Large intestine (tissue), 3 donors: ENCODE measurements at regions not wholly inside any gene's neighbourhood (a gene's known extent, or its start where the extent isn't known, plus 50 kb on each side); places are given as distances from the start of the nearest gene placed in this dataset.
A peak's percentile ranks its signal among the peaks of the same experiment; 100 is the strongest.

Source experiments
- DNase-seq, 2 donors: peaks; one replicate each; pipeline versions ENCODE4 v3.0.0 to v3.0.0-alpha.2; 2013
- H3K27ac ChIP-seq: one replicate; pipeline ENCODE4 v1.5.1; 2013; ENCODE audit warnings: low read length
- H3K27me3 ChIP-seq: 2 replicates; pipeline ENCODE4 v1.6.1; 2013; ENCODE audit warnings: low read length; ENCODE audit not compliant: control insufficient read depth, insufficient read depth
- H3K36me3 ChIP-seq: 2 replicates; pipeline ENCODE4 v1.6.1; 2013; ENCODE audit warnings: low read length; ENCODE audit not compliant: control insufficient read depth, insufficient read depth
- H3K4me1 ChIP-seq: one replicate; pipeline ENCODE4 v1.6.1; 2013; ENCODE audit warnings: low read length; ENCODE audit not compliant: control insufficient read depth, insufficient read depth
- H3K4me3 ChIP-seq: one replicate; pipeline ENCODE4 v1.5.1; 2013; ENCODE audit warnings: low read length
- H3K9me3 ChIP-seq: one replicate; pipeline ENCODE4 v1.6.1; 2013; ENCODE audit warnings: mild to moderate bottlenecking, low read depth, low read length, moderate library complexity; ENCODE audit not compliant: control insufficient read depth
- WGBS: methylation state at CpG from one replicate; pipeline ENCODE4 v1.1.5; 2013; ENCODE audit warnings: low lambda C conversion rate; ENCODE audit not compliant: insufficient coverage; 5-methylcytosine and 5-hydroxymethylcytosine counted together

DNA sequence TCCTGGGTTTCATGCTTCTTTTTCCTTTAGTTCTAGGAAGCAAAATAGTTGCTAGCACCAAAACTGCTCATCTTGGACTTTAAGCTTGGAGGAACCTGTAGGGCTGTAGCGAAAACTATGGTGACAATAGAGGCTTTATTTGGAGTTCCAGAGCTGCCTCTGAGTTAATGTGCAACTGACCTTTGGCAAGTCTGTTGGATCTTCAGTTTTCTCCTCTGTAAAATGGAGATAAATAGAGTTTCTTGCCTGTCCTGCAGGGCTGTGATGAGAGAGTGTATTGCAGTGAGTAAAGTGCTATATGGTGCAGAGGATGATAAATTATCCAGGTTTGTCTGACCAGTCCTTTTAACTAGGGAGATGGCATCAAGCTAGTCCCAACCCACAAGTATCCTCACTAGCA lies 417.0 kb downstream of the MAN2A1 start:
- Histone ChIP-seq H3K27me3 (no peaks in the 10 kb centered on the region), H3K9me3 (peaks cover 3% of the 10 kb centered on the region), H3K4me1 (peaks cover 6% of the 10 kb centered on the region), H3K27ac (no peak overlapping the region), H3K36me3 (no peaks in the 10 kb centered on the region), H3K4me3 (no peak overlapping the region)
- DNase-seq: peak in 1 of 2 donors; percentile 42
- no CpG with 5 or more reads among the region's 1 CpG for WGBS

DNA sequence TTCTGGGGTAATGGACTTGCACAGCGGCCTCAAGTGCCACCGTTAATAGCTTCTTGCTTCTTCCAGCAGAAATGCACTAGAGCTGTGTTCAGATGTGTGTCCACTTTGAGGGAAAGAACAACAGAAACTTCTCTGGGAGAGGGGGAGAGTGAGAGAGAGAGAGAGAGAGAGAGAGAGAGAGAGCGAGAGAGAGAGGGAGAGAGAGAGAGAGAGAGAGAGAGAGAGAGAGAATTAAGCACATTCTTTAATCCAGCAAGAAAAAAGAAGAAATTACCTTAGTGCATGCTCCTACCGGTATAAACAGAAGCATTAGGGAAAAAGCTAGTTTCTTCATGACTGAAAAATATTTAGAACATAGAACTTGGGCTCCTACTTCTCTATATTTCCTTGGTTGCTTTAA lies 418.8 kb downstream of the MAN2A1 start:
- no peaks in the 10 kb centered on the region for H3K27me3 ChIP-seq
- H3K4me1 ChIP-seq: peaks cover 6% of the 10 kb centered on the region
- DNase-seq: no peak
- H3K27ac ChIP-seq: no peak overlapping the region
- WGBS: 100% methylated on average over 1 of the region's 4 CpGs
- H3K9me3 ChIP-seq: peaks cover 3% of the 10 kb centered on the region
- no peak overlapping the region for H3K4me3 ChIP-seq
- H3K36me3 ChIP-seq: no peaks in the 10 kb centered on the region

GRCh38 chr5:110109667-110110066 lies 419.9 kb downstream of the MAN2A1 start:
- no peaks in the 10 kb centered on the region for H3K27me3 ChIP-seq
- H3K9me3 ChIP-seq: peaks cover 3% of the 10 kb centered on the region
- peaks cover 6% of the 10 kb centered on the region for H3K4me1 ChIP-seq
- WGBS: no CpG with 5 or more reads among the region's 3 CpGs
- DNase-seq: no peak
- H3K4me3 ChIP-seq: no peak overlapping the region
- no peaks in the 10 kb centered on the region for H3K36me3 ChIP-seq
- no peak overlapping the region for H3K27ac ChIP-seq

- H3K27me3 ChIP-seq: no peaks in the 10 kb centered on the region
- no peak overlapping the region for H3K27ac ChIP-seq
- no peak for DNase-seq
- H3K36me3 ChIP-seq: no peaks in the 10 kb centered on the region
- H3K9me3 ChIP-seq: peaks cover 3% of the 10 kb centered on the region
- H3K4me3 ChIP-seq: no peak overlapping the region
- H3K4me1 ChIP-seq: peaks cover under 1% of the 10 kb centered on the region
Observed at GRCh38 chr5:110112348-110112747, 422.6 kb downstream of the MAN2A1 start.

- Histone ChIP-seq H3K27me3 (no peaks in the 10 kb centered on the region), H3K4me3 (no peak overlapping the region), H3K4me1 (no peaks in the 10 kb centered on the region), H3K36me3 (no peaks in the 10 kb centered on the region), H3K9me3 (peaks cover 5% of the 10 kb centered on the region), H3K27ac (no peak overlapping the region)
- WGBS: no CpG with 5 or more reads among the region's 3 CpGs
- DNase-seq: no peak
Observed at GRCh38 chr5:110115503-110115902, 425.8 kb downstream of the MAN2A1 start.

DNA sequence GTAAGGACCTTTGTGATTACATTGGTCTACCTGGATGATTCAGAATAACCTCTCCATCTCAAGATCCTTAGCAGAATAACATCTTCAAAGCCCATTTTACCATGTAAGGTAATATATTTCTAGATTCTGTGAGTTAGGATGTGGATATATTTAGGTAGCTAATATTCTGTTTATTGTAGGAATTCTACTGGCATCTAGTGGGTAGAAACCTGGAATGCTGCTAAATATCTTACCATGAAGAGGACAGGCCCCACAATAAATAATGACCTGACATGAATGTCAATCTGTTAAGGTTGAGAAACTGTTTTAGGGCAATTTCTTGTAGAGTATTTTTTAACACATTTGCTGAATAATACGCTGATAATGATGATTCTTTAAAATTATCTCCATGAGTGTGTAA lies 426.8 kb downstream of the MAN2A1 start:
- Histone ChIP-seq H3K4me1 (no peaks in the 10 kb centered on the region), H3K9me3 (peaks cover 5% of the 10 kb centered on the region), H3K27me3 (no peaks in the 10 kb centered on the region), H3K36me3 (no peaks in the 10 kb centered on the region), H3K27ac (no peak overlapping the region), H3K4me3 (no peak overlapping the region)
- WGBS: 92% methylated on average over 1 of the region's 1 CpG
- no peak for DNase-seq

- DNase-seq: no peak
- H3K9me3 ChIP-seq: no peaks in the 10 kb centered on the region
- H3K4me3 ChIP-seq: no peak overlapping the region
- no peaks in the 10 kb centered on the region for H3K4me1 ChIP-seq
- no CpG with 5 or more reads among the region's 11 CpGs for WGBS
- H3K27me3 ChIP-seq: no peaks in the 10 kb centered on the region
- no peaks in the 10 kb centered on the region for H3K36me3 ChIP-seq
- H3K27ac ChIP-seq: no peak overlapping the region
Observed at GRCh38 chr5:110134963-110135935, 445.5 kb downstream of the MAN2A1 start.

DNA sequence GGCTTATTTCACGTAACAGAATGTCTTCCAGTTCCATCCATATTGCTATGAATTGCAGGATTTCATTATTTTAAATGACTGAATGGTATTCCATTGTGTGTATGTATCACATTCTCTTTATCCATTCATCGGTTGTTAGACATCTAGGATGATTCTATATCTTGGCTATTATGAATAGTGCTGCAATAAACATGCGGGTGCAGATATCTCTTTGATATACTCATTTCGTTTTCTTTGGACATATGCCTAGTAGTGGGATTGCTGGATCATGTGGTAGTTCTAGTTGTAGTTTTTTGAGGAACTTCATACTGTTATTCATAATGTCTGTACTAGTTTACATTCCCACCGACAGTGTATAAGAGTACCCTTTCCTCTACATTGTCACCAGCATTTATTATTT lies 460.5 kb downstream of the MAN2A1 start:
- Histone ChIP-seq H3K4me3 (no peak overlapping the region), H3K9me3 (no peaks in the 10 kb centered on the region), H3K4me1 (no peaks in the 10 kb centered on the region), H3K27me3 (no peaks in the 10 kb centered on the region), H3K36me3 (no peaks in the 10 kb centered on the region), H3K27ac (no peak overlapping the region)
- 92% methylated on average over 2 of the region's 5 CpGs for WGBS
- no peak for DNase-seq

DNA sequence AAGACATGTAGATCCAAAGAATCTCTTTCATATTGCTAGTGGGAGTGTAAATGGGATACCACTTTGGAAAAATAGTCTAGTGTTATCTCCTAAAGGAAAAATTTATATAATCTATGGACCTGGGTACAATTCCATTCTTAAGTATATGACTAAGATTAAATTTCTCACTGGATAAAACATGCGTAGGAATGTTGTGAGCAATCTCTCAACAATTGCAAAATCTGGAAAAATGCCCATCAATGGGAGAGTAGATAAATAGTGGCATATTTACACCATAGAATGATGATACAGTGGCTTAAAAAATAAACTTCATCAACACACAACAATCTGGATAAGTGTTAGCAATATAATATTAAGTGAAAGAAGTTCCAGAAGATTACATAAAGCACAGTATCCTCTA lies 469.5 kb downstream of the MAN2A1 start:
- no CpG with 5 or more reads among the region's 1 CpG for WGBS
- Histone ChIP-seq H3K27me3 (no peaks in the 10 kb centered on the region), H3K9me3 (no peaks in the 10 kb centered on the region), H3K36me3 (no peaks in the 10 kb centered on the region), H3K4me3 (no peak overlapping the region), H3K27ac (no peak overlapping the region), H3K4me1 (no peaks in the 10 kb centered on the region)
- DNase-seq: no peak

- H3K27me3 ChIP-seq: no peaks in the 10 kb centered on the region
- H3K27ac ChIP-seq: no peak overlapping the region
- 50% methylated on average over 1 of the region's 2 CpGs for WGBS
- no peaks in the 10 kb centered on the region for H3K9me3 ChIP-seq
- H3K4me1 ChIP-seq: no peaks in the 10 kb centered on the region
- no peak overlapping the region for H3K4me3 ChIP-seq
- H3K36me3 ChIP-seq: no peaks in the 10 kb centered on the region
- DNase-seq: no peak
Observed at GRCh38 chr5:110161162-110161561, 471.4 kb downstream of the MAN2A1 start.

DNA sequence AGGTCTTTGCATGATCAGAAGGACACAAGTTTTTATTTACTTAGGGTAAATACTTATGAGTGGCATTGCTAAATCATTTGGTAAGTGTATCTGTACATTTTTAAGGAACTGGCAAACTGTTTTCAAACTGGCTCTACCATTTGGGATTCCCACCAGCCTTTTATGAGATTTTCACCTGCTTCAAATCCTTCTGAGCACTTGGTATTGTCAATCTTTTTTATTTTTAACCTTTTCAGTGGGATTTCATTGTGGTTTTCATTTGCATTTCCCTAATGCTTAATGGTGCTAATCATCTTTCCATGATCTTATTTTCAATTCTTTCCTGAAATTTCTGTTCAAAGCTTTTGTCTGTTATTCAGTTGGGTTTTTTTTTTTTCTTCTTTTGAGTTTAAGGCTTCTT lies 475.6 kb downstream of the MAN2A1 start:
- no peaks in the 10 kb centered on the region for H3K9me3 ChIP-seq
- H3K27ac ChIP-seq: no peak overlapping the region
- no peak for DNase-seq
- no peaks in the 10 kb centered on the region for H3K27me3 ChIP-seq
- no peak overlapping the region for H3K4me3 ChIP-seq
- no peaks in the 10 kb centered on the region for H3K36me3 ChIP-seq
- H3K4me1 ChIP-seq: no peaks in the 10 kb centered on the region
